ENCODE measurements at regions not wholly inside any gene's neighbourhood (a gene's known extent, or its start where the extent isn't known, plus 50 kb on each side); places are given as distances from the start of the nearest gene placed in this dataset.
"Not testable (repeated sequence)": the region's sequence is repeated elsewhere in the genome, so short reads cannot be mapped to it uniquely, and the experiment has no call there.

- no peak for DNase-seq (ENCODE audit: low spot score in 2 of 2)
- Mint-ChIP-seq H3K9me3 (peaks cover 15 to 16% of the 10 kb centered on the region in 2 donors), H3K36me3 (no peaks in the 10 kb centered on the region), H3K27ac (no peak overlapping the region)
- ATAC-seq = no peak
Observed at GRCh38 chr13:80894917-80895316, 554.0 kb upstream of the SPRY2 start.

DNA sequence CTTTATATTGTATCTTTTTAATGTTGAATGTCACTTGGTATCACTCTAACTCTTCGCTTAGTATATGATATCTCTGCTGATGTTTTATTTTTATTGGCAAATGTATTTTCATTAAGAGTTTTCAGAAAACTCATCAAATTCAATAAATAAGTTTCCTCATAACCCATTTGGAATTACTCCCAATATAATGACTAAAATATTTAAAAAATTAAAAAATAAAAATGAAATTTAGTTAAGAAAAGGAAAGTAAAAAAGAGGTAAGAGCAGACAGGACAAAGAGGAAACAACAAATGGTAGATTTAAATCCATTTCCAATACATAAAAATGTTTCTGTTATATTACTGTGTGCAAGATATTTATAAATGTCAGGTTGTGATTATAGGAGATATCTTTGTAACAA, 548.9 kb upstream of the SPRY2 start:
- Mint-ChIP-seq H3K9me3 (peaks cover 4 to 14% of the 10 kb centered on the region in 2 donors), H3K27ac (no peak overlapping the region), H3K36me3 (no peaks in the 10 kb centered on the region)
- ATAC-seq (no peak), DNase-seq (ENCODE audit: low spot score in 2 of 2) (no peak)

DNA sequence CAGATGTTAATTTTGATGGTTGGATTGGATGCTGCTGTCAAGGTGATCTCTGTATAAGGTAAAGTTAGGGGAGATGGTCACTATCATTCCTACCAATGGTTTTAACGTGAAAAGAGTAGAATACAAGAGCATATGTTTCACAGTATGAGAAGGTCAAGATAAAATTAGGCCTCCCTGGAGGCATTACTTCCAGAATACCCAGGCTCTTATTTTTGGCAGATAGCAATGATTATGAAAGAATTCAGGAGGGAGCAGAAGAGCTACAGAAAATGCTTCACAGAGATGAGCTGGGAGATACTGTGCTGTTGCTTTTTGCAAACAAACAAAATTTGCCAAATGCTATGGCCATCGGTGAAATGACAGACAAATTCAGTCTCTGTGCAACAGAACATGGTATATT, 547.5 kb upstream of the SPRY2 start:
- ATAC-seq (no peak), DNase-seq (ENCODE audit: low spot score in 2 of 2) (no peak)
- no peaks in the 10 kb centered on the region for H3K36me3 Mint-ChIP-seq
- H3K27ac Mint-ChIP-seq = no peak overlapping the region
- peaks cover 4 to 14% of the 10 kb centered on the region in 2 donors for H3K9me3 Mint-ChIP-seq

DNA sequence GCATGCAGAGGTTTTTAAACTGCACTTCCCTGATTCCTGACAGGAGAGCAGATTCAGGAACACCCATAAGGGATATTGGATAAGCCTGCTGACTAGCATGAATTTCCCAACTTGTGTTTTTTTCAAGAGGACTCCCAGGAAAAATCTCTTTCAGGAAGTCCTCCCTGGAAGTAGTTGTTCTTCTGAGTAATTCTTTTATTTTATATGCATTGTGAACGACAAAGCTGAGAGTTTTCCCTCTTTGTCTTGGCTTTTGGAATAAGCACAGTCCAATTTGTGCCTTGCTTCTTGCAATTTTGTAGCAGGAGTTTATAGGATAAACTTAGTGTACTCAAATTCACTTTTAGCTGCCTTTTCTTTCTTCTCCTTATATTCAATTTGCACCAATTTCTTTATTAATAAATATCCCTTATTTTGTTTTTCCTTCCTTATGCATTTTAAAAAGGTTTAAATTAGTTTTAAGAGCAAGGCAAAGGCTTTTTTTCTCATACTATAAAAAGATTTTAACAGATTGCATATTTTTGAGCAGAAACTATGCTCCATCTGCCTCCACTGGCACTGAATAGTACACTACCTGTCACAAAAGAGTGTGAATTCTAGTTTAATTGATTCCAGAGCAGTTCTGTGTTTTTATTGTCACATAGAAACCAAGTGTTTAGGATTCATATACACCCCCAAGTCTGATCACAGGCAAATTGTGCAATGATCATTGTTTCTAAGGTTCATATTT, 543.3 kb upstream of the SPRY2 start:
- Mint-ChIP-seq H3K27ac (no peak overlapping the region), H3K9me3 (peaks cover 10 to 19% of the 10 kb centered on the region in 2 donors), H3K36me3 (no peaks in the 10 kb centered on the region)
- ATAC-seq = no peak
- no peak for DNase-seq (ENCODE audit: low spot score in 2 of 2)

- Mint-ChIP-seq H3K9me3 (peaks cover 10 to 19% of the 10 kb centered on the region in 2 donors), H3K27ac (no peak overlapping the region), H3K36me3 (no peaks in the 10 kb centered on the region)
- ATAC-seq (no peak), DNase-seq (ENCODE audit: low spot score in 2 of 2) (no peak)
Observed at GRCh38 chr13:80883545-80883944, 542.6 kb upstream of the SPRY2 start.

DNA sequence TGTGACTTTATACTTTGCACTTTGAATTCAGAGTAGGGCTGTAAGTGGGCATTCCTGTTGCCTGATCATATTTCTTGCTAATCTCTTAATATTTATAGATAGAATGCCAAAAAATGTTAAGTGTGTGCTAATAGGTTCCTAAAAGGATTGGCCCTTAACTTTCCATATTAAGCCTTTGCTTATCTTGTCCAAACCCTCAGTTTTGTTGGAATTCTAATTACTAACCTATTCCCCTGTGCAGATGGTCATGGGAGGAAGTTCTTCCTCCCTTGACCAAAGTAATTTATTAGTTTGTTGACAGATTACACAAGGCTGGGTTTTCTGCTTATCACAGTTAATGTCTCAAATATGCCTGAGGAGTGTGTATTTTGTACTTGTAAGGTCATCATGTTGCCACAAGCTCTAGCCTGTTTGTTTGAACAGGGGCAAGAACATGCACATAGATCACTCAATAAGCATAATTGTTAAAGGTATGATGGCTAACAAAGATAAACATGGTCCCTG, 541.1 kb upstream of the SPRY2 start:
- no peak for ATAC-seq
- no peaks in the 10 kb centered on the region for H3K36me3 Mint-ChIP-seq
- no peak overlapping the region for H3K27ac Mint-ChIP-seq

DNA sequence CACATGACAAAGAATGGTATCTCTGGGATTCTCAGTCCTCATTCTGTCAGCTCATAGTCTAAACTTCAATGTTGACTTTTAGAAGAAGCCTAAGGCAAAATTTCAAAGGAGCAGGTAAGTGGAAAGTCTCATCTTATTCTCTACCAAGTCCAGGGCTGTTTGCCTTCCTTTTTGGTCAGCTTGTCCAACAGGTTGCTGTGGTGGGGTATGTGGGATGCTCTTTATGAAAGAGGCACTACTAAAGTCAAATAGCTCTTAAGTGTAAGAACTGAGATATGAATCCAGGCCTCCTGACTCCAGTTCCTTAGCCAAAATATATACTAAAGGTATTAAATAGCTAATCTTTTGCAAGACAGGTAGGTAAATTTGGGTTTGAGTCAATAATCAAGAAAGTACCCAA, 540.6 kb upstream of the SPRY2 start:
- Mint-ChIP-seq H3K27ac (no peak overlapping the region), H3K36me3 (no peaks in the 10 kb centered on the region), H3K9me3 (peaks cover 6 to 11% of the 10 kb centered on the region in 2 donors)
- DNase-seq (ENCODE audit: low spot score in 2 of 2) = no peak
- ATAC-seq = no peak

More for the DNA sequence above, 541.1 kb upstream of the SPRY2 start:
- no peak for DNase-seq (ENCODE audit: low spot score in 2 of 2)
- H3K9me3 Mint-ChIP-seq = peaks cover 6 to 11% of the 10 kb centered on the region in 2 donors

- ATAC-seq = no peak
Observed at GRCh38 chr13:80881034-80881433, 540.1 kb upstream of the SPRY2 start.

GRCh38 chr13:80877944-80878241, 537.0 kb upstream of the SPRY2 start:
- ATAC-seq (no peak), DNase-seq (ENCODE audit: low spot score in 2 of 2) (no peak)
- Mint-ChIP-seq H3K27ac (no peak overlapping the region), H3K36me3 (no peaks in the 10 kb centered on the region), H3K9me3 (peaks cover 6 to 11% of the 10 kb centered on the region in 2 donors)

More at GRCh38 chr13:80881034-80881433, 540.1 kb upstream of the SPRY2 start:
- Mint-ChIP-seq H3K9me3 (peaks cover 6 to 11% of the 10 kb centered on the region in 2 donors), H3K27ac (no peak overlapping the region), H3K36me3 (no peaks in the 10 kb centered on the region)
- no peak for DNase-seq (ENCODE audit: low spot score in 2 of 2)

GRCh38 chr13:80877209-80877943, 536.5 kb upstream of the SPRY2 start:
- no peak for DNase-seq (ENCODE audit: low spot score in 2 of 2)
- ATAC-seq = no peak
- H3K27ac Mint-ChIP-seq = no peak overlapping the region
- peaks cover 6 to 11% of the 10 kb centered on the region in 2 donors for H3K9me3 Mint-ChIP-seq
- no peaks in the 10 kb centered on the region for H3K36me3 Mint-ChIP-seq

DNA sequence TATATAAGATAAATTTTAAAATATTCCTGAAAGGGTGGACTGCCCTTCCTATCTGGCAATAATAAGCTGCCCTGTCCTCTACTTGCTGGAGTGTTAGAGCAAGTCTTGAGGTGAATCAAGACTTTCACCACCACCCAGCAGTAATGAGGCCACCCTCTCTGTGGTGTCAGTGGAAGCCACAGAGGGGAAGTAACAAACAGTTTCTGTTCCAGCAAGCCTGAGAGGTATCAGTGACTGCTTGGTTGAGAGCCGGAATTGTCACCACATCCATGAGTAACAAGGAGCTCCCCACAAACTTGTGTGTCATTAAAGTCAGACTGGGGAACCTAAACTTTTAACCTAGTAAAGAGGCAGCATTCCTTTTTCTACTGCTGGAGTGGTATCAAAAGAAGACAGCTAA, 532.7 kb upstream of the SPRY2 start:
- no peak for DNase-seq (ENCODE audit: low spot score in 2 of 2)
- Mint-ChIP-seq H3K36me3 (no peaks in the 10 kb centered on the region), H3K27ac (no peak overlapping the region), H3K9me3 (peaks cover 5 to 7% of the 10 kb centered on the region in 2 donors)
- ATAC-seq = peak; percentile 61 to 75

- H3K27ac Mint-ChIP-seq; DNase-seq (ENCODE audit: low spot score in 2 of 2); ATAC-seq; H3K36me3 Mint-ChIP-seq: not testable (repeated sequence)
- peaks cover 12 to 15% of the 10 kb centered on the region in 2 donors for H3K9me3 Mint-ChIP-seq
Observed at GRCh38 chr13:80871971-80872370, 531.0 kb upstream of the SPRY2 start.

DNA sequence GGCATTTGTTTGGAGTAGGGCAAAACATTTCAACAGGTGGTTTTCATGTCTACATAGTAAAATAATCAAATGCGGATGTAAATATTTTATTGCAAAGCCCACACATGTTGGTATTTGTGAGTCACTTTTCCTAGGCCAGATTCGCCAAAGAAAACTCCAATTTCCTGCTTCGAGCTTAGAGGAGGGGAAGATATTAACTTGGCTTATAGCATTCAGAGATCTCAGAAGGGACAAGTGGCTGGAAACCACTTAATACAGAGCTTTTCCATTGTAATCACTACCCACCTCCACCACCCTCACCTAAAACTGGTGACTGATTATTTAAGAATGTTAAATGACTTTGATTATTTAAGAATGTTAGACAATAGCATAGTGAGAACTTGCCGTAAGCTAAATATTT, 530.6 kb upstream of the SPRY2 start:
- no peak for ATAC-seq
- peaks cover 14 to 15% of the 10 kb centered on the region in 2 donors for H3K9me3 Mint-ChIP-seq
- DNase-seq (ENCODE audit: low spot score in 2 of 2) = no peak

DNA sequence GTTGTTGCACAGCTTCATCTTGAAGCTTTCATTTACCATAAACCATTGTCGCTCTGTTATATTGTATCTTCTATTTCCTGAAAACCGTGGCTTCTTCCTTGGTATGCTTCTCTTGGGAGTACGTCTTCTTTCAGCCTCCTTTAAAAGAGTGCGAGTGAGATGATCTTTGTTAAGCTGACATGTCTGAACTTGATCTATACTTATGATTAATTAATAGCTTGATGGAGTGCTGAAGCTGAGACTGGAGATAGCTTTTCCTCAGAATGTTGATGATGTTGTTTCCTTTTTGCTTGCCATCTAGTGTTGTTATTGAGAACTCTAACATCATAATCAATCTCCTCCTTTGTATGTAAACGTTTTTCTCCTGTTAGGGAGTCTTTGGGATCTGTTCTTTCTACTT, 529.3 kb upstream of the SPRY2 start:
- H3K36me3 Mint-ChIP-seq = no peaks in the 10 kb centered on the region
- H3K27ac Mint-ChIP-seq = no peak overlapping the region
- H3K9me3 Mint-ChIP-seq = peaks cover 15 to 16% of the 10 kb centered on the region in 2 donors
- no peak for DNase-seq (ENCODE audit: low spot score in 2 of 2)
- no peak for ATAC-seq

More for the DNA sequence above, 530.6 kb upstream of the SPRY2 start:
- no peaks in the 10 kb centered on the region for H3K36me3 Mint-ChIP-seq
- H3K27ac Mint-ChIP-seq = no peak overlapping the region

DNA sequence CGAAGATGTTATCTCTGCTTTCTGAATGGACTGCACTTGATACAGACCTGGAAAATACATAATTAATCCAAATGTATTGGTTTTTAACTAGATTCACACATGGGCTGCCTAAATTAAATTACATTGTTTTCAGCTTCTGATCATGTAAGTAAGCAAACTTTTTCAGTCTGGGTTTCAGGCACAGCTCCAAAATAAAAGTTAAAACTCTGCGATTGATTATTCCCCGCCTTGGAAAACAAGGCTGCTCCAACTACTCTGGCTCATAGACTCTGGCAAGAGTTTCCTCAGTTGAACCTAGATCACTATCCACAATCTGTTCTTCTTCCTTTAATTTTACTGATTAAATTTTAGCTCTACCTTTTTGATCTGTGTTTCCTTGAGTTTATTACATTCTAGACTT, 526.0 kb upstream of the SPRY2 start:
- no peaks in the 10 kb centered on the region for H3K36me3 Mint-ChIP-seq
- no peak overlapping the region for H3K27ac Mint-ChIP-seq
- ATAC-seq (no peak), DNase-seq (ENCODE audit: low spot score in 2 of 2) (no peak)
- H3K9me3 Mint-ChIP-seq = peaks cover 15 to 20% of the 10 kb centered on the region in 2 donors

DNA sequence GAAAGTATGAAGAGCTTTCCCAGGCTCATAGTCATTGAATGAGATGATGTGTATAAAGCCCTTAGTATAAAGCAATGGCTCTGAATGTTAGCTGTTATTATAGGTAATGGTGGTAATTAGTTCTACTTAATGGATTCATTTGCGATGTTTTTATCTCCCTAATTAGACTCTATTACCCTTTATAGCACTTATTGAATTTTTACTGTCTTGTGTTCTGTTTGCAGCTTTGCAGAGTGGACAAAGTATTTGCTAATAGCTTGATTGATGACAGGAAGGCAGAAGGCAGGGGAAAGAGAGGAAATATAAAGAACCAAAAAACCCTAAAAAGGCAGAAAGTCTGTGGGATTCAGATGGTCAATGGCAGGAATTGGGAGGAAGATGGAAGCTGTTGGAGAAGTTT, 524.4 kb upstream of the SPRY2 start:
- ATAC-seq = no peak
- no peak for DNase-seq (ENCODE audit: low spot score in 2 of 2)

DNA sequence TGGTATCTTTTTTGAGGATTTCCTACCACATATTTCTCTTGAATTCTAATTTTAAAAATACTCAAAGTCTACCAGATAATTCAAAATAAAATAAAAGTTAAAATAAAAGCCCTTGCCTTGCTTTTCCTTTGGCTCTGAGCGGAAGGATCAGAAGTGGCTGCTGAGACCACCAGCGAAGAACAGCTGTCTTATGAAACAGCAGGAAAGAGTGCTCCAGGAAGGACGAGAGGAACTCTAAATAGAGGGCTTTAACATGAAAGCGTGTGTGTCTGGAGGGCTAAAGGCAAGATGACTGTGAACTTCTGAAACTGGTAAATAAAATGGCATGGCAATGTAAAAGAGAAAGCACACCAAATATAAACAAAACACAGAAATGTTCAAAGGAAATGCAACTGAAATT, 521.5 kb upstream of the SPRY2 start:
- H3K27ac Mint-ChIP-seq = no peak overlapping the region
- no peaks in the 10 kb centered on the region for H3K36me3 Mint-ChIP-seq
- ATAC-seq = no peak
- no peak for DNase-seq (ENCODE audit: low spot score in 2 of 2)
- peaks cover 10 to 12% of the 10 kb centered on the region in 2 donors for H3K9me3 Mint-ChIP-seq

More for the DNA sequence above, 524.4 kb upstream of the SPRY2 start:
- Mint-ChIP-seq H3K9me3 (peaks cover 19 to 20% of the 10 kb centered on the region in 2 donors), H3K36me3 (no peaks in the 10 kb centered on the region), H3K27ac (no peak overlapping the region)

GRCh38 chr13:80860845-80861244, 519.9 kb upstream of the SPRY2 start:
- Mint-ChIP-seq H3K27ac (no peak overlapping the region), H3K9me3 (peaks cover 6% of the 10 kb centered on the region in 2 donors), H3K36me3 (no peaks in the 10 kb centered on the region)
- ATAC-seq (no peak), DNase-seq (ENCODE audit: low spot score in 2 of 2) (no peak)
